IPS-NIHi11 (cell line): ENCODE measurements at regions not wholly inside any gene's neighbourhood (a gene's known extent, or its start where the extent isn't known, plus 50 kb on each side); places are given as distances from the start of the nearest gene placed in this dataset.

Source experiments
- DNase-seq: peaks from one replicate; pipeline ENCODE4 v3.0.0; 2012; ENCODE audit warnings: mixed read lengths, low spot score

DNA sequence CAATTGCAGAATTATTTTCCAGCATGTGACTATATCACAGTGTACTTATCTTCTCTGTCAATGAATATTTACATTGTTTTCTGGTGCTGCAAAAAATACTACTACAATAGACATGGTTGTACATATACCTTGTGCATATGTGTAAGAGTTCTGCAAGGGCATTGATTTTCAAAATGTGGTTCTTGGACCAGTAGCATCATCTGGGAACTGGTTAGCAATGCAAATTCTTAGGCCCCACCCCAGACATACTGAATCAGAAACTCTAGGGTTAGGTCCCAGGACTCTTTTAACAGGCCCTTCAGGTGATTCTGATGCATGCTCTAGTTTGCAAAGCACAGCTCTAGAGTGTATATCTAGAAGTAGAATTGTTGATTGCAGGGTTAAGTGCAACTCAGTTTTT is 292.3 kb downstream of the ZNF621 start:
- DNase-seq: no peak

DNA sequence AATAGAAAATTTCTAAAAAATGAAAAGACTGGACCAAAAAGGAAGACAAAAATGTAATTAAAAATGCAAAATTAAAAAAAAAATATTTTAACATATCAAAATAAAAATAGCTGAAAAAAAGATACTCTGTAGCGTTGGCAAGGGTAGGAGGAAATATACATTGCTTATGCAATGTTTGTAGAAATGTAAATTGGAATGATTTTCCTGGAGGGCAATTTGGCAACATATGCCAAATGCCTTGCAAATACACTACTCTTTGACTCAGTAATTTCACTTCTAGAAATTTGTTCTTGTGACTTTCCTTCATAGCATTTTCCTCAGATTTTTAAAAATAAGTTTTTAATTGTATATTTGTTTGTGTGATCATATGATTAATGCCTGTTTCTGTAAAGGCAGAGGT is 296.6 kb downstream of the ZNF621 start:
- DNase-seq: no peak

DNA sequence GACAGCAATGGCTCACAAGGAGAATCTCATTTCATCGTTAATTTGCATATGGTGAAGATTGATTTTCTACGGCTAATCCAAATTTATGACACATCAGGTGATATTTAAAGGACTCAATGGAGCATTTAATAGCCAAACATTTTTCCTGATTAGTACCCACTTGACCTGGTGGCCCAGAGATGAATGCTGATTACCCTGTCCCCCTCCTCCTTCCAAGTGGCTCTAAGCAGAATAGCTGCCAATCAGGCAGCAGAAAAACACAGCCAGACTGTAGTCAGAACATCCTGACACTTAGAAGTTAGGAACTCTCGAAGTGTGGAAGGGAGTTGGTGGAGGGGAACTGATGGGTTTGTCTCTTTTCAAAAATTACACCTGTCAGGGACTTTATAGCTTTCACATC is 302.5 kb downstream of the ZNF621 start:
- no peak for DNase-seq

GRCh38 chr3:40827942-40828688 is 303.4 kb downstream of the ZNF621 start:
- DNase-seq: no peak

DNA sequence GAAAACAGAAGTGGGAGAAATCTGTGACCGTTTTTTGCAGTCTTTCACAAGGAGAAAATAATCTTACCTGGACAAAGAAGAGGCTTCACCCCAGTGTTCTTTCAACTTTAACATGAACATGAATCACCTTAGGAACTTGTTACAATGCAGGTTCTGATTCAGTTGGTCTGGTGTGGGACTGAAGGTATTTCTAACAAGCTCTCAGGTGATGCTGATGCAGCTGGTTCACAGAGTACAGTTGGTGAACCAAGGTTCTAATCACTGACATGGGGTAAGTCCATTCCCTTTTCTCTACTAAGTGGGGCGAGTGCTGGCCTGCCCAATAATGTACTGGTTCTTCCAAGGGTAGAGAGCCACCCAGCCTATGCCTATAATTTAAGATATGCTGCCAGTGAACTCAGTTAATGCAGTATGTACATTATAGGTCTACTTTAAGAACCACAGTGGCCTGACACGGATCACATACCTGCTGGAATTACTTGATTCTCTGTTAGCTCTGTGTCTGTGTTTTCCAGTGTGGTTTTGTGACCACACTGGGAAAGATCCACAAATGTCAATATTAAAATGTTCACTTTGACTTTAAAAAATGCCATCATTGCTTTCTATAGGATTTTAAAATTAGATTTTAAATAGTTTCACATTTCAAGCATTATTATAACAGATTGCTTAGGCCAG is 304.1 kb downstream of the ZNF621 start:
- DNase-seq: no peak

GRCh38 chr3:40829876-40830275 is 305.1 kb downstream of the ZNF621 start:
- DNase-seq: no peak

DNA sequence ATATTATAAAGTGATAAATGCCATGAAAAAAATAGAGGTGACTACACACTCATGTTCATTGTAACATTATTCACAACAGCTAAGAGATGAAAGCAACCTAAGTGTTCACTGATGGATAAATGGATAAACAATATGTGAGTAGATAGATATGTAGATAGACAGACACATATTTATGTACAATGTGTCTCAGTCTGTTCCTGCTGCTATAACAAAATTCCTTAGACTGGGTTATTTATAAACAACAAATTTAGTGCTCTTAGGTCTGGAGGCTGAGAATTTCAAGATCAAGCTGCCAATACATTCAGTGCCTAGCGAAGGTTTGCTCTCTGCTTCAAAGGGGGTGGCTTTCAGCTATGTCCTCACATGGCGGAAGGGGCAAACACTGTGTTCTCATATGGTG is 312.5 kb downstream of the ZNF621 start:
- DNase-seq: no peak

DNA sequence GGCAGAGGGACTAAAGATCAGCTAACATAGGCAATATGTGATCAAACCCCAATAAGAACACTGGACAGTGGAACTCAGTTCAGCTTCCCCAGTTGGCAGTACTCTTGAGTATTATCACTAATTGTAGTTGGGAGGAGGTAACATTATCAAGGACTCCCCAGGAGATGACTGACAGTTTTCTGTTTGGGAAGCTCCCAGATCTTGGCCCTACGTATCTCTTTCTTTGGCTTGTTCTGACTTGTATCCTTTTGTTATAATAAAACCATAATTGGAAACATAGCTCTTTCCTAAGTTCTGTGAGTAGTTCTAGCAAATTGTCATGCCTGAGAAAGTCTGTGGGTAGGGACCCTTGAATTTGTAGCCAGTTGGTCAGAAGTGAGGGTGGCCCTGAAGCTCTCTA is 316.4 kb downstream of the ZNF621 start:
- DNase-seq: no peak

DNA sequence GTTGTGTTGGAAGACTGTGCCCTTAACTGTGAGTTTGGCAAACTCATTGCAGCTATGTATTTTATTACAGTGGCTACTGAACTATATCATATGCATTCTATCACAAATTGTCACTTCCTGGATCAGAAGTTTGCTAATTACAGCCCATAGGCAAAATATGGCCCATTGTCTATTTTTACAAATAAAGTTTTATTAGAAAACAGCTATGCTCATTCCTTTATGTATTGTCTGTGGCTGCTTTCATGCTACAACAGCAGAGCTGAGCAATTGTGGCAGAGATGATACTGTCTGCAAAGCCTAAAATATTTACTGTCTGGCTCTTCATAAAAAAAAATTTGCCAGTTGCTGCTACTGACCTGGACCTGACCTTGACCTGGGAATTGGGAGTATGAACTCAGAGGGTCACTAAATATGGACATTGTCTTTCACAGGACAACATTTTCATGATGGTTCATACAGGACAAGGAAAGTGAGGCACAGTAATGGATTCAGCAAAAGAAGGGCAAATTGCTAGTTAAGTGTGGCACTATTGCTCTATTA is 316.9 kb downstream of the ZNF621 start:
- DNase-seq: no peak

DNA sequence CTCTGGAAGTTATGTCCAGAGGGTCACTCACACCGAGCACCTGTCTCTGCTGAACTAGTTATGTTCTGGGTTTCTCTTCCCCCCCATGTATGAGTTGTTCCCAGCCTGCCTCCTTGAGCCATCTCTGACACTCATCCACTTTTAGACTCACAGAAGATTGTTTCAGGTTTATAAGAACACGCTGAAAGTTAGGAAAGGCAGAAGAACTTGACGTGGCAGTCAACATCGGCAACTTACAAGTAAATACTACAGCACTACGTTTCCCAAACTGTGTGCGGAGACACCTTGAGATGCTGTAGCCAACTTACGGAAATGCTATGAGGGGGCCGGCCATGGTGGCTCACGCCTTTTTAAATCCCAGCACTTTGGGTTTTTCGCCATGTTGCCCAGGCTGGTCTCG is 318.0 kb downstream of the ZNF621 start:
- DNase-seq: no peak

DNA sequence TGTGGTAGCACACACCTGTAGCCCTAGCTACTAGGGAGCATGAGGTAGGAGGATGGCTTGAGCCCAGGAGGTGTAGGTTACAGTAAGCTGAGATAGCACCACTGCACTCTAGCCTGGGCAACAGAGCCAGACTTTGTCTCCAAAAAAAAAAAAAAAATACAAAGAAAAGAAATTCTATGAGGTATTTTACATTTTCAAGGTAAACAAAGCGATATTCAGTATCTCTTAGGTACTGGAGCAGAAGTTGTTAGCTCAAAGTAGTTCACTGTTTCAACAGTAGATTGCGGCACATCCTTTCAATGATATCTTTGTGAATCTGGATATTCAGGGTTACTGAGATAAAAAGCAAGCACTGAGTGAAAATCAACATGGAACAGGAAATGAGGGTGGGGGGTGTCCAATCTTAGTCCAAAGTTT is 318.5 kb downstream of the ZNF621 start:
- no peak for DNase-seq

GRCh38 chr3:40843851-40844548 is 319.2 kb downstream of the ZNF621 start:
- DNase-seq: no peak

- no peak for DNase-seq
These were observed 320.1 kb downstream of the ZNF621 start for GRCh38 chr3:40844896-40845295.

DNA sequence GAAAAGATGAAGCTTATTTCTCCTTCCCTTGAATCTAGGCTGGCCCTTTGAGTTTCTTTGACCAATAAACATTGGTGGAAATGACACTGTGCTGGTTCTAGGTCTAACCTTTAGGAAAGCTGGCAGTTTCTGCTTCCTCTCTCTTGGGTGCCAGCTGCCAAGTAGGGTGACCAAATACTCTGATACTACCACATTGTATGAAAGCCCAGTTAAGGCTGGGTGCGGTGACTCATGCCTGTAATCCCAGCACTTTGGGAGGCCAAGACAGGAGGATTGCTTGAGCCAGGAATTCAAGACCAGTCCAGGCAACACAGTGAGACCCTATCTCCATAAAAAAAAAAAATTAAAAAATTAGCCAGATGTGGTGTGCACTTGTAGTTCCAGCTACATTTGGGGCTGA is 320.7 kb downstream of the ZNF621 start:
- no peak for DNase-seq

DNA sequence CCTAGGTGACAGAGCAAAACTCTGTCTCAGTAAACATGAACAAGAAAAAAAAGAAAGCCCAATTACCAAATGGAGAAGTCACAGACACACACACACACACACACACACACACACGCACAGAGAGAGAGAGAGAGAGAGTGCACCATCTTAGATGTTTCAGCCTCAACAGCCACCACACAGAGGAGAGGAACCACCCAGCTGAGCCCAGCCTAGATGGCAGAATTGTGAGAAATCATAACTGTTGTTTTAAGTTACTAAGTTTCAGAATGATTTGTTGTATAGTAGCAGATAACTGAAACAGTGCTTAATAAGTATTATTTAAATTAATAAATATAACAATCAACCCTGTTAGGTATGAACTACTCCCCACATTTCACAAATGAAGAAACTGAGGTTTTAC is 321.2 kb downstream of the ZNF621 start:
- no peak for DNase-seq

- no peak for DNase-seq
These were observed 321.7 kb downstream of the ZNF621 start for GRCh38 chr3:40846451-40846850.

DNA sequence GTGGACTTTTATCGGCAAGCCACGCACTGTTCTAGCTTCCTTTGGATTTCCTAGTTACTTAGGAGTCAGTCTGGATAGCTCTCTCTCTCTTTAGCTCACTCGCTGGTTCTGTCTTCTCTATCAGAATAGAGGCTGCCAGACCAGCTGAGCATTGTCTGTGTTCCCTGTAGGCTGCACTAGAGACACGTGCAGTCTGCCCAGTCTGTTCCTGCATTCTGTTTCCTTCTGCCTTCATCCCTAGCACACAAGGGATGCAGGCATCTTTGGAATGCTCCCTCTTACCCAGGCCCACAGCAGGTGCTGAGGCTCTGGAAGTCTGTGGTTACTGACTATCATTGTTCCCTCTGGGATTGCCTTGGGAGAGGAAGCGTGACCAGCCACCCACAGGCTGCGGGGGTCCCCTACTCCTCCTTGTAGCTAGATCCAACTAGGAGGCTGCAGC is 322.8 kb downstream of the ZNF621 start:
- DNase-seq: peak; percentile 81

DNA sequence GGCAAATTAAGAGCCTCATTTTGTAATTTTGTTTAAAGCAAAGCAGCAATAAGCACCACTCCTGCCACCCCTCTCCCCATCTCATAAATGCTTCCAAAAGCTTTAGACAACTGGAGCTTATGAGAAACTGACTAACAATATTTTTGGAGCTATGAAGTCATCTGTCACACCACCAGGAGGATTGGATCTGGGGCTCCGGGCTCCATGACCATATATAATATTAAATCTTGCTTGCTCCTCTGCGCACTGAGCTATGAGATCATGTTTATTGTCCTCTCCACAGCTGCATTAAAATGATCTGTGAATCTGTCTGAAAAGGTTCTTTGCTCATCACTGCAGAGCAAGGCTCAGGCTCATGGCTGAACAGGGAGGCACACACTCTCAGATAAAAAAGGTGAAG is 323.7 kb downstream of the ZNF621 start:
- no peak for DNase-seq

DNA sequence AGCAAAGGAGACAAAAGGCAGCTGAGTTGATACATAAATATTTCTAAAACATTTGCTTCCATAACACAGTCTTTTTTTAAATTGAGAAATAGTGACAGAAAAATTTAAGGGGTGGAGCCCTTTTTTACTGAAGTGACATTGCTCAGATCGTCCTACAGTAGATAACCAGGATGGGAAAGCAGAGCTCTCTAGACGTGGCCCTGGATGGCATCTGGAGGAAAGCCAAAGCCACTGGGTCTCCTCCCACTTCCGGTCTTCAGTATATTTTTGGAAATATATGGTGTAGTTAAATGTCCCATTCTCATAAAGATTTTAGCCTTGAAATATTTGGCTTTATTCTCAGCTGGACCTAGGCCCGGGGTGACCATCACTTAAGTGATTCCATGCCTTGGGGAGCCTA is 326.1 kb downstream of the ZNF621 start:
- DNase-seq: no peak

- DNase-seq: no peak
These were observed 327.1 kb downstream of the ZNF621 start for GRCh38 chr3:40851836-40852235.

GRCh38 chr3:40852712-40853111 is 328.0 kb downstream of the ZNF621 start:
- DNase-seq: no peak

DNA sequence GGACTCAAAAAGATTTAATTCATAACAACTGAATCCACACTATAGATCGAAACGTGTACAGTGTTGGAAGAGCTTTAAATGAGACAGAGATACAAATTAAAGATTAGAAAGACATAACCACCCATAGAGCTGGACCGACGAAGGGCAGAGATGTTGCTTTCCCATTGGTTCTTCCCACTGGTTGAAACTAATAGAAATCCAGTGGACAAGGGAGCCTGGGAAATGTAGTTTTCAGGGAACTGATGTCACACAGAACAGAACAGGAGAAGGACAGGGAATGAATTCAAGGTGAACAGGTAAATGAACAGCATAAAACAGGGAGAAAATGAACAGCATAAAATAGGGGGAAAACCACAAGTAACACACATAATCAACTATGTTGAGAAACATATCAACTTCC is 328.7 kb downstream of the ZNF621 start:
- no peak for DNase-seq

DNA sequence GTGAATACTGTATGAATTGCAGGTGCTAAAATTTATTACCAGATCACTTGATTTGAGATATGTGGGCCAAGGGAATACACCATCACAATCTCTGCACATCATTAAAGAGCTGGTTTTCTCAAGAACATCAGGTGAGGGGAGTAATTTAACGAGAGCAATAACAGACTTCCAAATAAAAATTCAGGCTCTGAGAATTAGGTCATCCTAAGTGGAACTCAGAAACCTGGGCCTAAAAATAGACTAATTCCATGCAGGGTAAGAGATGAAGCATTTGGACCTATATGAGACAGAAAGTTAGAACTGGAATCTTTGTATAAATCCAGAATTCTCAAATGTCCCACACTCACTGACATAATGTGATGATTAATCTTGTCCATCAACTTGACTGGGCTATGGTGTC is 331.1 kb downstream of the ZNF621 start:
- DNase-seq: no peak
